ENCODE measurements at regions not wholly inside any gene's neighbourhood (a gene's known extent, or its start where the extent isn't known, plus 50 kb on each side); places are given as distances from the start of the nearest gene placed in this dataset.

- no peak for TF ChIP-seq POLR2A (IDR thresholded peaks at IDR 0.05)
- no peak for TF ChIP-seq CTCF (IDR thresholded peaks at IDR 0.05)
Observed at GRCh38 chr13:78299832-78300623, 303.3 kb downstream of the POU4F1 start.

All from gastroesophageal sphincter (tissue), 3 donors.